Activated T-cell treated with anti-CD3 and anti-CD28 coated beads for 24 hours (primary cell): ENCODE measurements at regions not wholly inside any gene's neighbourhood (a gene's known extent, or its start where the extent isn't known, plus 50 kb on each side); places are given as distances from the start of the nearest gene placed in this dataset.
"Not testable (repeated sequence)": the region's sequence is repeated elsewhere in the genome, so short reads cannot be mapped to it uniquely, and the experiment has no call there.

ENCODE experiments used
- DNase-seq: peaks from one replicate; pipeline ENCODE4 v3.0.0-alpha.2; 2020; ENCODE audit warnings: low read depth

DNA sequence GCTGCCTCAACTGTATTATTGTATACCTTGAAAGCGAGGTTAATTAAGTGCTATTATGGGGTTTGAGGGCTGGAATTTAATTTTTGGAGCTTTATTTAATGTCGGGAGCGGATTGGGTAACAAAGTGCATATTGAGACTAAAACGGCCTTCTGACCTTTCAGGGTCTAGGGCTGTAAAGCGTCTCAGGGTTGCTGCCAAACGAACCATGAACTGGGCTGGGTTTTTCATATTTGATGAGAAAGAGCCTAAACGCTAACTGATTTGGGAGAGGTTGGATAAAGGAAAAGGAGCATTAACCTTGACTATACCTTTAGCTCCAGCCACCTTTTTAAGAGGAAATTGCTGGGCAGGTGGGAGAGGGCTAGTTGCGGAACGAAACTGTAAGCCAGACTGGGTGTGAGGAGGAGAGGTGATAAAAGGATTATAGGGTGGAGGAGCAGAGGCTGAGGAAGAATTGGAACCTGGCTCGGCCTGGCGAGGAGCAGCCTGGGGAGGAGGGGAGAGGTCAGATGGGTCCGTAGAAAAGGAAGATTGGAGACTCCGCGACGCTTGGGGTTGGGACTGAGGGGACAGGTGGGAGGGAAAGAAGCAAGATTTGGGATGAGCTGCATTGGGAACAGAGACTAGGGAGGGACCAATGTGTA is 209.0 kb upstream of the ELL2 start:
- not testable (repeated sequence) for DNase-seq

DNA sequence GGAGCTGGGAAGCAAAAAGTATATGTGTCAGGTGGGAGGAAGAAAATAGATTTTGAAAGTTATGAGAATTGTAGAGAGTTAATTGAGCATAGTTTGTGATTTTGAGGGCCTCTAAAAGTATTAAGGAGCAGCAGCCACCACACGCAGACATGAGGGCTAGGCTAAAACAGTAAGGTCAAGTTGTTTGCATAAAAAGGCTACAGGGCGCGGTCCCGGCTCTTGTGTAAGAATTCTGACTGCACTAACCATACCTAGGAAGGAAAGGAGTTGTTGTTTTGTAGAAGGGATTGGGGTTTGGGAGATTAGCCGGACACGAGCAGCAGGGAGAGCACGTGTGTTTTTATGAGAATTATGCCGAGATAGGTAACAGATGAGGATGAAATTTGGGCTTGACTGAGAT is 207.2 kb upstream of the ELL2 start:
- DNase-seq = not testable (repeated sequence)

DNA sequence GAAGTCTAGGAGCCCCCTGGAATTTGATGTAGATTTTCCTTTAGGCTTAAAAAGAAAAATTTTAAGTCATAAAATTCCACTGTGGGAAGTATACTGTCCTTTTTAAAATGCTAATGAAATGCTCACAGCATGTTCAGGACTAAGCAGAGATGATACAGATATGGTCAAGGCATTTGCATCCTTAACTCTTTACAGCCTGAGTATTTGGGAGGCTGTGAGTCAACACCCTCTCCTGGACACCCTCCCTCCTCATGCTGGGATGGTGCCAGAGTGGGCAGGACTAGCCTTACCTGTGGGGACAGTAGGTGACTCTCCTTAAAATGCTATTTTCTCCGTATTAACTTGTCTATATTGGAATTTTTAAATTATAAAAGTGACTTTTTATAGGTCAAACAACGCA is 197.4 kb upstream of the ELL2 start:
- no peak for DNase-seq

DNA sequence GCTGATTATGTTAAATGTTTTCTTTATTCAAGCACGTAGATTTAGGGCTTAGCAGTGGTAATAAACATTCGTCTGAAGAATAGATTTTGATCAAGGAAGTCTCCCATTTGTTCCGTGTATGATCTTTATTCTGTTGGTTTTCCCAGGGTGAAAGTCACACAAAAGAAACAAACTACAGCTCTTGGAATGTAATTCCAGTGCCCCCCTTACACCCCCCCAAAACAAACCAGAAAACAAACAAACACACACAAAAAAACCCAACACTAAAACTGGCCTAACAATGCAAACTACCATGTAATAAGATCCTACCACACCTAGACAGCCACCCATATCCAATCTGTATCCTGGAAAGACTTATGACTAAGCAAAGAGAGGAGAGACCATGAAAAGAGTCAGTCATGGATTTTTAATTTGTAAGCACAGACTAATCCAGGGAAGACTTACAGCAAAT is 196.2 kb upstream of the ELL2 start:
- no peak for DNase-seq

DNA sequence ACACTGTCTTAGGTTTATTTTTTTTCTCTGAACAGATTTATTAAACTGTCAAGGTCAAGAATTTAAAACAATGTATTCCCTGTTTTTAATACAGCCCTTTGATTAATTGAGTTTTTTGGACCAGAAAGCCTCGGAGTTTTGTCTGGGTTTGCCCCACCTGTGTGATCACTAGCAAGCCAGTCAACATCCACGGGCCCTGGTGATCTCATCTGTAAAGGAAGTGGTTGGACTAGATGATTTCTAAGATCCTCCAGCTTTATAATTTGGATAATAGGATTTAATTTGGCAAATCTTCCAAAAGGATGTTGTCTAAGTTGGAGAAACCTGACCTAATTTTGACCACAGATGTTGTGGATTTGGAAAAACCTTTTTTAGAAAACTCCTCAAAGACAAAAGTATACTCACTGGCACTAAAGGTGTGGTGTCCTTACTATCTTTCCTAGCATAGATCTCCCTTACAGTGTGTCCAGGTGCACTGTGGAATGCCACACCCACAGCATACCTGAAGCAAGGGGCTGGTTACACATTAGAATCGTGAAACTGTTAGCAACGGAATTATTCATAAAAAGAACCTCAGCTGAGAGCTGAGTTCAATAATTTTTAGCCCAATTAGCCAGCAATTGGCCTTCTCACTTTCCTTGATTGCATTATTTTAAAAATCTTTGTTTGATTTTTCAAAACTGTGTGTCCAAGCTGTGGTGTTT is 195.6 kb upstream of the ELL2 start:
- no peak for DNase-seq

DNA sequence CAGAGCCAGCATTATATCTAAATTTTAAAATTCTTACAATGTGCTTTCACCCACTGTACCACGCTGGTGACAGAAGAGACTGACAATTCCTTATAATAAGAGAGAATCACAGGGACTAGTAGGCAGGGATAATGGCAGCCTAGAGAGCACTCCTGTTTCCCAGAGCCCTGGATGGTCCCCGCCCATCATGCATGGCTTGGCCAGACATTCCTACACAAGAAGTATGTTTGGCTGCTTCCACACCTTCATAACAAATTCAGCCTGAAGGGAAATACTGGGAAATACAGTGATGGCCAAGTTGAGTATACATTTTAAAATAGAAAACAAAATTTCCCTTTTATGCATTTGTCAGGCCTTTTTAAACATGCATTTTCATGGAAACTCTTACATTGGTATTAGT is 193.5 kb upstream of the ELL2 start:
- no peak for DNase-seq

DNA sequence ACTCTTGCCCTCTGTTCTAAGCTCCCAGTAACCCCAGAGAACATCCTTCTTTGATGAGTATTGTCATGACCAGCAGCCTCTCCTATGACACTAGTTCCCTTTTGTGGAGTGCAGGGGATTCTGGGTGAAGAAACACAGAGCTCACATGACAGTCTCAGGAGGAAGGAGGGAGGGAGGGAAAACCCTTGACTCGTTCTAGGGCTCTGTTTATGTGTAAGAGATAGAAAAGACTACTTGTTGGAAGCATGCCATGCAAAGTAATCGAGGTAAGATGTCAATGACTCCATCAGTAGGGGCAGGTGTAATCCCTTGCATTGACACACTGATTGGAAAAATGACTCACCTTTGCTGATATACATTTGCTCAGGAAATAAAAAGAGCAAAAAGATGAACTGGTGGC is 190.2 kb upstream of the ELL2 start:
- no peak for DNase-seq

DNA sequence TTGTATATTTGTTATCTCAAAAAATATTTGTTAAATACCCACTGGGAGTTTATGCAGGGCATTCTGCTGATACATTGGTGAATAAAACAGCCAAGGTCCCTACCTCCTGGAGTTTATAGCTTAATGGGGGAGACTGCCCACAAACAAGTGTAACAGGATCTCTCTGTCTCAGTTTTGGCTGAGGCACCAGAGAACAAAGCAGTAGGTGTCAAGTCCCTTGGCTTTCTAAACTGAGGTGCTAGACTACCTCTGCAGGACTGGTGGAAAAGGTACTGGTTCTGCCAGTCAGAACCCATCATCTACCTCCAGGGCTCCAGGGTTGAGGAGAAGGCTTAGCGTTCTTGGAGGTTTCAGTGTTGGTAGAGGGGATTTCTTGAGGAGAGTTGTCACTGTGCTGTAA is 188.4 kb upstream of the ELL2 start:
- no peak for DNase-seq

DNA sequence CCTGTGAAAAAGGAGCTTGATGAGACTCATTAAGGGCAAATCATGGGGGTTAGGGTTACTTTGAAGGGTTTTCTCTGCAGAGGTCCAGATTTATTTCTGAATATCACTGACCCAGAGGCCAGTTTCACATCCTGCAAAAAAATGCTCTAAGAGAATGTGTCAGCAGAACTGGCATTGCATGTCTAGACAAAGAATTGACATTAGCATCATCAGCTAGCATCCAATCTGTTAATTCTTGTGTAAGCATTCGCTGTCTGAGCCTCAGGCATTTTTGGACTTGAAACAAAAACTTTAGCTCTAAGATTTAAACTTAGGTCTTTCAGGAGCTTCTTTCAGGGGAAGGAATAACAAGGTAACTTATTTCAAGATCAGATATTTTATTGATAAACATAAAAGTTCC is 187.9 kb upstream of the ELL2 start:
- DNase-seq = no peak

DNA sequence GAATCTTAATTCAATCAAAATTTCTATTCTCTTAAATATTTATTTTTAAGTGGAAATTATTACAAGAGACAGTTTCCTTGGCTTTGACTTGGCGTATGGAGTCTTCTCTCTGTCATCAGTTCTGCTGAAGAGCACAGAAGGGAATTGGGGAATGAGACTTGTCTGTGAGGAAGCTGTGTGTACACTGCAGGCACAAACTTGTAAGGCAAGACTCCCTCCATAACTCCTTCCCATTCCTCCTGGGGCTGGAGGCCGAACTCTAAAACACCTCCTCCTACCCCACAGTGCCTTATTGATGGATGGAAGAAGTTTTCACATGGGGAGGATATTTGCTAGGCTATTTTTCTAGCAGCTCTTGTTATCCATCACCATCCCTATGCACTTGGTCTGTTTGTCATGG is 187.4 kb upstream of the ELL2 start:
- DNase-seq = no peak

DNA sequence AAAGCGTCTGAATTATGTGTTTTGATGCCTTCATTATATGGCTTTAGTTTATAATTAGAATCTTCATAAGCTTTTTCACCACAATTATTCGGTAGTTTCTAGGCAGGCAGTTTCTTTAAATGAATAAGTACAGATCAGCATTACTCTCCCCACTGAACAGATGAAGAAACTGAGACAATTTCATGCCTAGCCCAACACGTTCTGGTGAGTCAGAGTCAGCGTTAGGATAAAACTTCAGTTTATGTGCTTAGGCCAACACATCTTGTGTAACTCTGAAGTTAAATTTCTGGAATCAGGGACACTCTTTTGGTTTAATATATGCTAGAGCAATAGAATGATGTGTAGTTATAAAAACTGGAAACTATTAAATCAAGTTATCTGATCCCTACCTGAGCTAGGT is 186.7 kb upstream of the ELL2 start:
- DNase-seq = no peak

DNA sequence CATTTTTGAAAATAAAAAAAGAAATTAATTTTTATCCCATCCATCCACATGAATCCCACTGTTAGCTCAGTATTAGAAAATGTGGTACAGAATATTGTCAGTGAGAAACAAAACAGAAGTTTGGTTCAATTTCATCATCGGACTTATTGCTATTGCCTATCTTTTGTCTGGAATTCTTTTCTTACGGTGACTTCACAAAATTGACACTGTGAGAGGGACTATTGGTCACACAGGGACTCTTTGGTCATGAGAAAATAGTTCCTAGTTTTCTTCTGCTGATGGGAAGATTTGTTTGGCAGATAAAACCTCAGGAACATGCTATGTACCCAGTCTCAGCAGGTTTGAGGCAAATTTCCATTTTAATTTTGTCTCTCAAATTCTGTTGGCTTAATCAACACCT is 186.2 kb upstream of the ELL2 start:
- DNase-seq = no peak

DNA sequence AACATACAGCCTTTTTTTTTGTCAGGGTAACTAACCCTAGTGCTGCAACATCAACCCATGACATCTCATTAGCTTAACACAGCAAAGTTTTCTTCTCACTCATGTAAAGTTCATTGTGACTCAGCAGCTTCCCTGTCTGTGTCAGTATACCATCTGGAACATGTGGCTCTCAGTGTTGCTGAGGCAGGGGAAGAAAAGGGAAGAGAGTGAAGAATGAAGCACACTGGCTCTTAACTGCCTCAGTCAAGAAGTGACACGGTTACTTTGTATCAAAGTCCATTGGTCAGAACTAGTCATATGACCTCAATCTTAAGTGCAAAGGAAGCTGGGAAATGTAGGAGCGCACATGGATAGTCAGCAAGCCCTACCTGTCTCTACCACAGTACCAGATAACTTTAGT is 185.0 kb upstream of the ELL2 start:
- DNase-seq = no peak

DNA sequence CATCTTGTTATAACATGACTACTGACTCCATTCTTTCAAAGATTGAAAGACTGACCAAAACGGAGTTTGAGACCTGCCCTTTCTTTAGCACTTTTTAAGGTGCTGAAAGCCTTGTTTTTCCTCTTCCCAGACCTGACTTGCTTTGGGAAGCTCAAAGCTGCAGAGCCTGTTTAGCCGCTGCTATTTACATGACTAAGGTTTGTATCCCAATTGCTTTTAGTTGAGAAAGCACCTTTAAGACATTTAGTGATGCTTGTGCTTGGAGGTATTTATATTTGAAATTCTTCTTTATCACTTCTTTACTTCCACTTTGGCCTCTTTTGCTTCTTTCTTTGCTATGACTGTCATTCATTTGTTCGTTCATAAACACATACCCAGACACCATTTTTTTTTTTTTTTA is 182.6 kb upstream of the ELL2 start:
- DNase-seq = no peak

DNA sequence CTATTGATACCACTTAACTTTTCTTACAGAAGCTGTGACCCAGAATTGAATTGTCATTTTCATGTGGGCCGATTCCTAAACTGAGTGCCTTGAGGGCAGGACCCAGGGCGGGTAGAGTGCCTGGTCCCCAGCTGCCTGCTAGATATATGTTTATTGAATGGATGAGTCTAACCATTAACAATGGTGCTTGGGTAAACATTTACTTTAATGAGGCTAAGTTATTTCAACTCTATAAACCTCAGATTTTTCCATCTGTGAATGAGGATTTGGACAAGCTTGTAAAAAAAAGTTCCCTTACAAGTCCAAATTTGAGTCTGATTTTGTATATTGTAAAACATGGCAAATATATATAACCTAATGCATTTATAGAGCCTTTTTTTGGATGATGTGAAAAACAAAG is 181.8 kb upstream of the ELL2 start:
- DNase-seq = no peak

DNA sequence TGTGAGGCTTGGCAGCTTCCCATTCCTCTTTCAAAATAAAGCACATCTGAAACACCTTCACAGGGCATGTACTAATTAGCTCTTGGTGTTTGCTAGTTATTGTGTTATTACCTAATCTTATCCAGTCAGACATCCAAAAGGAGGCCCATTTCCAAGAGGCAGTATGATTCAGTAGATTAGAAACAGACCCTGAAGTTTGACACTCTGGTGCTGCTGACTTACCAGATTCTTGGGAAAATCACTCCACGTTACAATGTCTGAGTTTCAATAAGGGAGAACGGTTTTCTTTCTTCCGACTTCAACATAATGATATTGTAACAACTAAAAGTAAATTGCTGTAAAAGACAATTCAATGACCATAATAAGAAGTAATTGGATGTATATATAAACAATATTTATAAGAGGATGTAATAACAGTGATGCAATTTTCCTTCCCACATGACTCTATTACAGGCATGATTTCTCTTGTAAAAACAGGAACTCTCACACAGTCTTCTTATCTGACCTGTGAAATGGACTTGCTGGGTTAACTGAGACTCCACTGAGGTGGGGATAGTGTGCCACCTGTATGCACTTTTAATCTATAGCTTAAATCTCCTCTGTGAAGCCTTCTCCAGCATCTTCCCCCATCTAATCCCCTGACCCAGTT is 181.3 kb upstream of the ELL2 start:
- DNase-seq = no peak

DNA sequence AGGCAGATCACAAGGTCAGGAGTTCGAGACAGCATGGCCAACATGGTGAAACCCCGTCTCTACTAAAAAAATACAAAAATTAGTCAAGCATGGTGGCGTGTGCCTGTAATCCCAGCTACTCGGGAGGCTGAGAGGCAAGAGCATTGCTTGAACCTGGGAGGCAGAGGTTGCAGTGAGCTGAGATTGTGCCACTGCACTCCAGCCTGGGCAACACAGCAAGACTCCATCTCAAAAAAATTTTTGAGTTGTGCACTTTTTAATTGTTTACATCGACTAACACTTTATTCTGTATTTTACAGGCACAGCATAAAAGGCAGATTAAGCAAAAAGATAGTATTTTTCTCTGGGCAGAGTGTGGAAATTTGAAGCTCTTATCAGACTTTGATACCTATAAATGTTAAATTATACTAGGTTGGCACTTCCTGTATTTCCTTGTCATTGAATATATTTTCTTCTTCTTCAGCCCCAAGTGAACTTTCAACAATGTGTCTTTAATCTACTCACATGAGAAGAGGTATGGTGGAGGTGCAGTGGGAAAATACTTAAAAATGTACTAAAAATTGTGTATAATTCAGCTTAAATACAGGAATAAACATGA is 180.6 kb upstream of the ELL2 start:
- DNase-seq = no peak

DNA sequence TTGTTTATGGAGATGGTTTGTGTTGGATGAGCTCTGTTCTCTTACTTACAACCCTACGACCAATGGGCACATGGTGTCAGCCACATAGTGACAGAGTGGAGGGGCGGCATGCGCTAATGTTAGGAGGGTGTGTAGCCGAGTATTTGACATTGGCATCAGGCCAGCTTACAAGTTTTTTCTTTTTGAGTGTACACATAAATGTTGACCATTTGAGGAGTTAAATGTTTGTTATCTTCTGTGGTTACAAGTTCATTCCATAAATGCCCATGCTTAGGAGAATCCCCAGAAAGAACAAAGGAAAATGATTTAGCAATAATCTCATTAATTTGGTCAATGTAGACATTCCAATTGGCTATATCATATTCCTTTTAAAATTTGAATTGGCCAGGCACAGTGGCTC is 180.1 kb upstream of the ELL2 start:
- DNase-seq = no peak

DNA sequence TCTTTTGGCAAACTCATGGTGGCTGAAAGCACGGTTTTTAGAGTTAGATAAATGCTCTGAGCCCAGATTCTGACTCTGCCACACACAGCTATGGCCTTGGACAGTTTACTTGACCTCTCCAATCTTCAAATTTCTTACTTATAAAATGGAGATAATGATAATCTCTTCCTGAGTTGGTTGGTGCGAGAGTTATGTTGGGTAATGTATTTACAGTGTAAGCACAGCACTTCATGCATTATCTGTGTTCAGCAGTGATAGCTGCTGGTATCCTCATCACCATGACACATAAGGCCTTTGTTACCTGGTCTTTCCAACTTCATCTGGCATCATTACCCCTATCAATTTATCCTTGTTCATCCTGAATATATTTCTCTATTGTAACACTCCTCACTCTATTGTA is 178.8 kb upstream of the ELL2 start:
- DNase-seq = no peak

DNA sequence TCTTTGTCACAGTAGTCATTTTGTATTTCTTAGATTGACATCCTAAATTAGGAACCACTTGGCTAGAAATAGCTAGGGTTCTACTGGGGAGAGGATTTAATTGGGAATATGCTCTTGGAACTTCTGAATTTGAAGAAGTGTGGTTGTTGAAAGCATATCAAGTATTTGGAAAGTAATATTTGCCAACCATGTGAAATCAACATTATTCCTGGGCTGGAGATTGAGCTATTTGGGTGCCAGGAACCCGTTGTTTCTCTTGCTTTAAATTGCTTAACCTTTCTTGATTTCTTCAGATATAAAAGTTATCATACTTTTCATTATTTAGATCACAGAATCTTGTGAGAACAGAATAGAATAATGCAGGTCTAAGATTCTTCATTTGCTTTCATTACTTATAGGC is 178.4 kb upstream of the ELL2 start:
- DNase-seq = no peak

DNA sequence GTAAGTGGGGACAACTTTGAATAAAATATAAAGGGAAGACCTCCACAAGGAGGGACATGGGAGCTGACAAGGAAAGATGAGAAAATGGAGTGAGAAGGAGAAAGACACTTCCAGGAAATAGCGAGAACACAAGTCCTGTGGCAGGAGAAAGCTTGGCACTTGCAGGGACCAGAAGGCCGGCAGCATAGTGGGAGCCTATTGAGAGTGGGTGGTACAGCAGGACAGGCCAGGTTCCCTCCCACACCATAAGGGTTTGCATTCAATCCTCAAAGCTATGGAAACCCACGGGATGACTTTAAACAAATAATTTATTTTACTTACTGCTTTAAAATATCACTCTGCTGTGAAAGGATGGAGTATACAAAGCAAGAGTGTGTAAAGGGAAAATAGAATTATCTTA is 173.2 kb upstream of the ELL2 start:
- DNase-seq = no peak

DNA sequence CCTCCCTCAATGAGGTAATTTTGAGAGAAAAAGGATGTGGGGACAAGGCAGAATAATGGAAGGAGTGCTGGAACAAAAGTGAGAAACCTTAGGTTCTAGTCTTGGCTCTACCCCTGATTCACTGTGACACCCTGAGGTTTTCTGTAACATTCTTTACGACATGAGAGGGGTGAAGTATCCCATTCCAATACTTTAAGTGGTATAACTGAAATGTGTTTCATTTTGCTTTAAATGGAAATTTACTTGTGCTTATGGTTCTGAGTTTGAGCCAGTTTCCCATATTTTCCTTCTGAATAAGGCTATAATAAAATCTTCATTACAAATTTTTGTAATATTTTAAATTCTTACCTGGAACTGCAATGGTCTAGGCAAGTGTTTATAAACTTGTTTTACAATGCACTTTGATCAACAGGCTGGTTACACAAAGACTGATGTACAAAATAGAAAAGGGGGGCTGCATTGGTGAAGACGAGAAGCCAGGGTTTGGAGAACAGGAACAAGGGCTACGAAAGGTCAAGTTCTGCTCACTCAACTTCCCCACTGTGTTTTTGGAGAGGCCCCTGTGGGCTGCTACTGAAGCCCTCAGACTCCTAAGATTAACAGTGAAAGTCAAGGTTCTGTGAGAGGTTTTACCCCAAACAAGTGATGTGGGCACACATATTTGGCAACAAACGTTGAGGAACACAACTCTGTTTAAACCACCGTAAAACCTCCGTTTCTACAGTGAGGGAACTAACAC is 171.9 kb upstream of the ELL2 start:
- DNase-seq = no peak

DNA sequence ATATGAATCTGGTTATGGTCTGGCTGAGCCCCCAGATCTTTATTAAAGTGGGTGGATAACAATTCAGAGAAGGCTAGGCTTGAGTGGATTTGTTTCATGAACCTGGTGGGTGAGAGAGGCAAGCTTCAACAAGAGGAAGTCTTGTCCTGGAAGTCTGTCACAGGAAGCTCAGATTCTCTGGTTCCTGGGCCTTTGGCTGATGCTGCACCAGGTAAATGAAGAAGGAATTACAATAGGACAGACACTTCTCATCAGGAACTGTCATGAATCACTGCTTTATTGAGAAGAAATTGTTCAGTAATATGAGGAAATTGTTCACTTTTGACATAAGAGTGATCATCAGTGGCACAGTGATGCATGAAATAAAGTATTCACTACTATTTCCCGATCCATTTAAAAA is 167.6 kb upstream of the ELL2 start:
- no peak for DNase-seq
